Transverse colon (tissue), 4 donors: ENCODE measurements at regions not wholly inside any gene's neighbourhood (a gene's known extent, or its start where the extent isn't known, plus 50 kb on each side); places are given as distances from the start of the nearest gene placed in this dataset.

Experiments
- DNase-seq: peaks from one replicate; pipeline ENCODE4 v3.0.0-alpha.2; 2019
- H3K27ac ChIP-seq, 4 donors: fragments of 200-600 bp; sonication (generic); 2 replicates each; pipeline ENCODE4 v1.5.1; 2016 to 2018; ENCODE audit warnings: inconsistent platforms in 4 of 4
- H3K27me3 ChIP-seq: fragments of 200-600 bp; sonication (generic); 2 replicates; pipeline ENCODE4 v1.5.1; 2017; ENCODE audit warnings: inconsistent platforms
- H3K36me3 ChIP-seq, 4 donors: fragments of 200-600 bp; sonication (generic); 2 replicates each; pipeline ENCODE4 v1.5.1; 2017 to 2019; ENCODE audit warnings: inconsistent platforms in 4 of 4
- H3K4me1 ChIP-seq, 4 donors: fragments of 200-600 bp; sonication (generic); 2 replicates each; pipeline ENCODE4 v1.5.1; 2017 to 2020; ENCODE audit warnings: inconsistent platforms in 4 of 4
- H3K4me3 ChIP-seq, 4 donors: fragments of 200-600 bp; sonication (generic); 1 replicate in 1 of 4; 2 replicates in 3 of 4; pipeline versions ENCODE4 v1.5.1 to v1.6.1; 2017 to 2019; ENCODE audit warnings: inconsistent platforms in 4 of 4
- H3K9me3 ChIP-seq, 2 donors: fragments of 200-600 bp; sonication (generic); 2 replicates each; pipeline ENCODE4 v1.5.1; 2017 to 2019; ENCODE audit warnings: inconsistent platforms in 2 of 2
- CTCF ChIP-seq, 5 experiments: fragments of 200-600 bp in 3 of 5; fragments of 450-650 bp in 2 of 5; sonication (generic) in 3 of 5; IDR thresholded peaks; 1 replicate in 2 of 5; 2 replicates in 3 of 5; pipeline ENCODE4 v1.5.1; 2016 to 2017; ENCODE audit warnings: antibody characterized with exemption in 5 of 5, inconsistent platforms in 3 of 5, mild to moderate bottlenecking in 2 of 5, moderate library complexity in 1 of 5
- EP300 ChIP-seq: sonication (generic); formaldehyde crosslinking; IDR thresholded peaks from one replicate; pipeline ENCODE4 v1.6.1; 2017; ENCODE audit warnings: antibody characterized with exemption, low read depth
- POLR2A ChIP-seq: fragments of 450-650 bp; IDR thresholded peaks from one replicate; pipeline ENCODE4 v1.6.1; 2016; ENCODE audit warnings: antibody characterized with exemption, mild to moderate bottlenecking, moderate library complexity
- POLR2AphosphoS5 ChIP-seq, 3 donors: sonication (generic); formaldehyde crosslinking; IDR thresholded peaks; one replicate each; pipeline ENCODE4 v1.6.1; 2016; ENCODE audit warnings: antibody characterized with exemption in 3 of 3
- WGBS, 2 donors: methylation state at CpG; one replicate each; pipeline ENCODE4 v1.1.5; 2018; ENCODE audit warnings: low coverage in 1 of 2; 5-methylcytosine and 5-hydroxymethylcytosine counted together
- in situ Hi-C, 4 donors: fragments of 200-750 bp; cut with MboI; loops; one replicate each; pipeline versions ENCODE4 v1.15.0 to v1.15.1; 2017; ENCODE audit warnings: low sequenced_read_pairs in 3 of 4, low pct_ligation_motif_present in 1 of 4, low pct_unique_long_range_greater_than_20kb in 1 of 4
- intact Hi-C: fragments of 100-400 bp; cut with DNase I; formaldehyde crosslinking; loops from one replicate; pipeline ENCODE4 v1.15.1; 2023; ENCODE audit warnings: low total_unique reads

- intact Hi-C loops (no loop called here), in situ Hi-C loops (loop anchor here in 1 of 4 donors (10.0 kb wide), 1 partner anchor 183 kb away; no protein-coding TSS in a partner anchor)
- TF ChIP-seq POLR2A = no peak
- TF ChIP-seq EP300 = no peak
- no peak for TF ChIP-seq CTCF (IDR thresholded peaks at IDR 0.05)
- TF ChIP-seq POLR2AphosphoS5 (IDR thresholded peaks at IDR 0.05) = no peak
- Histone ChIP-seq H3K4me3 (no peak overlapping the region), H3K27me3 (no peaks in the 10 kb centered on the region), H3K27ac (no peak overlapping the region), H3K9me3 (no peaks in the 10 kb centered on the region), H3K4me1 (peaks cover 0 to 13% (median 8%) of the 10 kb centered on the region in 4 donors), H3K36me3 (no peaks in the 10 kb centered on the region)
- DNase-seq = no peak
- 76 to 92% methylated on average over 4 of the region's 4 CpGs for WGBS, 2 donors
Observed at GRCh38 chr16:31697744-31698125, 170.0 kb downstream of the AHSP start.

GRCh38 chr16:31698901-31699300 is 171.2 kb downstream of the AHSP start:
- Histone ChIP-seq H3K27ac (no peak overlapping the region), H3K9me3 (no peaks in the 10 kb centered on the region), H3K4me3 (no peak overlapping the region), H3K27me3 (no peaks in the 10 kb centered on the region), H3K36me3 (peaks cover 0 to 6% (median 0%) of the 10 kb centered on the region in 4 donors), H3K4me1 (peaks cover 0 to 13% (median 8%) of the 10 kb centered on the region in 4 donors)
- in situ Hi-C loops (loop anchor here in 1 of 4 donors (10.0 kb wide), 1 partner anchor 184 kb away; no protein-coding TSS in a partner anchor), intact Hi-C loops (no loop called here)
- TF ChIP-seq POLR2A = no peak
- no peak for TF ChIP-seq EP300
- no peak for TF ChIP-seq POLR2AphosphoS5 (IDR thresholded peaks at IDR 0.05)
- no peak for TF ChIP-seq CTCF (IDR thresholded peaks at IDR 0.05)
- WGBS, 2 donors = 61% methylated on average over 2 of the region's 2 CpGs; no CpG with 5 or more reads in 1 of the 2 donors
- DNase-seq = no peak

GRCh38 chr16:31699601-31700000 is 171.9 kb downstream of the AHSP start:
- H3K27ac ChIP-seq = no peak overlapping the region
- intact Hi-C loops = no loop called here
- TF ChIP-seq POLR2AphosphoS5 (IDR thresholded peaks at IDR 0.05) = no peak
- TF ChIP-seq POLR2A = no peak
- no peak for TF ChIP-seq CTCF (IDR thresholded peaks at IDR 0.05)
- TF ChIP-seq EP300 = no peak
- in situ Hi-C loops = loop anchor here in 1 of 4 donors (10.0 kb wide), 1 partner anchor 185 kb away; no protein-coding TSS in a partner anchor
- H3K27me3 ChIP-seq = no peaks in the 10 kb centered on the region
- no peak overlapping the region for H3K4me3 ChIP-seq
- no peak for DNase-seq
- peaks cover 0 to 13% (median 8%) of the 10 kb centered on the region in 4 donors for H3K4me1 ChIP-seq
- WGBS, 2 donors = 71 to 80% methylated on average over 1 to 8 of the region's 8 CpGs
- no peaks in the 10 kb centered on the region for H3K9me3 ChIP-seq
- peaks cover 0 to 11% (median 3%) of the 10 kb centered on the region in 4 donors for H3K36me3 ChIP-seq

GRCh38 chr16:31700200-31700529 is 172.5 kb downstream of the AHSP start:
- H3K4me3 ChIP-seq = peak overlapping the region in 3 of 4 donors; percentile 84 to 89 (median 88)
- DNase-seq = no peak
- peaks cover 0 to 13% (median 8%) of the 10 kb centered on the region in 4 donors for H3K4me1 ChIP-seq
- in situ Hi-C loops = loop anchor here in 1 of 4 donors (25.0 kb wide), 1 partner anchor 738 kb away; the partner anchor contains the start of gene SETD1A
- TF ChIP-seq POLR2AphosphoS5 (IDR thresholded peaks at IDR 0.05) (no peak), EP300 (no peak), CTCF (IDR thresholded peaks at IDR 0.05) (no peak), POLR2A (no peak)
- peaks cover 0 to 11% (median 4%) of the 10 kb centered on the region in 4 donors for H3K36me3 ChIP-seq
- peak overlapping the region; percentile 50 to 84 (median 76) for H3K27ac ChIP-seq
- H3K9me3 ChIP-seq = no peaks in the 10 kb centered on the region
- intact Hi-C loops = no loop called here
- 7 to 20% methylated on average over 2 to 8 of the region's 8 CpGs for WGBS, 2 donors
- no peaks in the 10 kb centered on the region for H3K27me3 ChIP-seq
